Bronchial epithelial cell (primary cell): ENCODE measurements at regions not wholly inside any gene's neighbourhood (a gene's known extent, or its start where the extent isn't known, plus 50 kb on each side); places are given as distances from the start of the nearest gene placed in this dataset.
"Not testable (repeated sequence)": the region's sequence is repeated elsewhere in the genome, so short reads cannot be mapped to it uniquely, and the experiment has no call there.

Experiments used
- DNase-seq: peaks from one replicate; pipeline ENCODE4 v3.0.0-alpha.2; 2010; ENCODE audit warnings: low read depth
- FAIRE-seq: peaks from 2 replicates; lab custom pipeline; 2011; peaks lifted over from hg19 to GRCh38; lab: Jason Lieb, UNC
- H3K27me3 ChIP-seq: 2 replicates; pipeline ENCODE4 v1.5.1; 2011; ENCODE audit warnings: low read length; ENCODE audit not compliant: control insufficient read depth, insufficient read depth
- H3K36me3 ChIP-seq: 2 replicates; pipeline ENCODE4 v1.5.1; 2011; ENCODE audit warnings: low read length; ENCODE audit not compliant: control insufficient read depth, insufficient read depth
- H3K4me3 ChIP-seq: 2 replicates; pipeline ENCODE4 v1.5.1; 2011; ENCODE audit warnings: mild to moderate bottlenecking, low read depth, low read length, control low read depth
- CTCF ChIP-seq: IDR thresholded peaks from 2 replicates; pipeline ENCODE4 v1.5.1; 2011; ENCODE audit warnings: mild to moderate bottlenecking, moderate library complexity, low read length, control low read depth, inconsistent platforms; ENCODE audit not compliant: insufficient read depth, severe bottlenecking

- TF ChIP-seq CTCF = no peak
- Histone ChIP-seq H3K36me3 (no peaks in the 10 kb centered on the region), H3K27me3 (no peaks in the 10 kb centered on the region), H3K4me3 (no peak overlapping the region)
- FAIRE-seq (no peak), DNase-seq (no peak)
Observed at GRCh38 chr4:127491571-127491970, 141.2 kb upstream of the INTU start.

GRCh38 chr4:127496875-127497274 lies 135.9 kb upstream of the INTU start:
- not testable (repeated sequence) for H3K4me3 ChIP-seq, H3K27me3 ChIP-seq, DNase-seq, H3K36me3 ChIP-seq
- FAIRE-seq = peak; percentile 83

GRCh38 chr4:127498366-127498765 lies 134.4 kb upstream of the INTU start:
- H3K4me3 ChIP-seq = no peak overlapping the region
- FAIRE-seq = no peak
- H3K36me3 ChIP-seq = no peaks in the 10 kb centered on the region
- no peak for TF ChIP-seq CTCF
- DNase-seq = no peak
- H3K27me3 ChIP-seq = no peaks in the 10 kb centered on the region

GRCh38 chr4:127500242-127500641 lies 132.5 kb upstream of the INTU start:
- FAIRE-seq (no peak), DNase-seq (no peak)
- H3K27me3 ChIP-seq = no peaks in the 10 kb centered on the region
- H3K36me3 ChIP-seq = no peaks in the 10 kb centered on the region
- no peak overlapping the region for H3K4me3 ChIP-seq
- no peak for TF ChIP-seq CTCF

- no peak for FAIRE-seq
- Histone ChIP-seq H3K27me3 (no peaks in the 10 kb centered on the region), H3K36me3 (no peaks in the 10 kb centered on the region), H3K4me3 (no peak overlapping the region)
- TF ChIP-seq CTCF = no peak
- peak; percentile 18 for DNase-seq
Observed at GRCh38 chr4:127501103-127501502, 131.7 kb upstream of the INTU start.

- no peak for FAIRE-seq
- Histone ChIP-seq H3K36me3 (no peaks in the 10 kb centered on the region), H3K27me3 (no peaks in the 10 kb centered on the region), H3K4me3 (no peak overlapping the region)
- no peak for TF ChIP-seq CTCF
- DNase-seq = no peak
Observed at GRCh38 chr4:127503111-127503510, 129.6 kb upstream of the INTU start.
